Lower leg skin (tissue), 3 donors: ENCODE measurements at regions not wholly inside any gene's neighbourhood (a gene's known extent, or its start where the extent isn't known, plus 50 kb on each side); places are given as distances from the start of the nearest gene placed in this dataset.

ENCODE experiments used
- CTCF ChIP-seq, 3 donors: fragments of 450-650 bp; IDR thresholded peaks; one replicate each; pipeline ENCODE4 v1.5.1; 2016; ENCODE audit warnings: antibody characterized with exemption in 3 of 3, mild to moderate bottlenecking in 3 of 3, moderate library complexity in 2 of 3
- POLR2A ChIP-seq, 2 donors: fragments of 450-650 bp; IDR thresholded peaks; one replicate each; pipeline ENCODE4 v1.6.1; 2016 to 2017; ENCODE audit warnings: antibody characterized with exemption in 2 of 2, mild to moderate bottlenecking in 1 of 2, moderate library complexity in 1 of 2

GRCh38 chr6:21402368-21402767 lies 191.2 kb upstream of the SOX4 start:
- no peak for TF ChIP-seq CTCF (IDR thresholded peaks at IDR 0.05)
- TF ChIP-seq POLR2A (IDR thresholded peaks at IDR 0.05): no peak
